Esophagus (tissue), 2 donors: ENCODE measurements at regions not wholly inside any gene's neighbourhood (a gene's known extent, or its start where the extent isn't known, plus 50 kb on each side); places are given as distances from the start of the nearest gene placed in this dataset.

ENCODE experiments used
- H3K27ac ChIP-seq, 2 donors: one replicate each; pipeline ENCODE4 v1.5.1; 2013; ENCODE audit warnings: low read depth in 2 of 2, mild to moderate bottlenecking in 2 of 2, inconsistent platforms in 1 of 2, low read length in 1 of 2, moderate library complexity in 1 of 2
- H3K27me3 ChIP-seq, 2 donors: one replicate each; pipeline ENCODE4 v1.6.1; 2013; ENCODE audit warnings: low read length in 2 of 2, control low read depth in 1 of 2, mild to moderate bottlenecking in 1 of 2; ENCODE audit not compliant: insufficient read depth in 2 of 2, control insufficient read depth in 1 of 2
- H3K36me3 ChIP-seq, 2 donors: one replicate each; pipeline ENCODE4 v1.6.1; 2013; ENCODE audit warnings: low read length in 1 of 2; ENCODE audit not compliant: control insufficient read depth in 2 of 2, insufficient read depth in 2 of 2
- H3K4me1 ChIP-seq, 2 donors: one replicate each; pipeline ENCODE4 v1.6.1; 2013; ENCODE audit warnings: low read length in 1 of 2; ENCODE audit not compliant: control insufficient read depth in 2 of 2, insufficient read depth in 2 of 2
- H3K4me3 ChIP-seq, 2 donors: one replicate each; pipeline ENCODE4 v1.5.1; 2013; ENCODE audit warnings: low read length in 2 of 2, mild to moderate bottlenecking in 2 of 2, low read depth in 1 of 2, moderate library complexity in 1 of 2
- H3K9me3 ChIP-seq, 2 donors: one replicate each; pipeline ENCODE4 v1.6.1; 2013; ENCODE audit warnings: mild to moderate bottlenecking in 2 of 2, low read depth in 1 of 2, low read length in 1 of 2, moderate library complexity in 1 of 2; ENCODE audit not compliant: control insufficient read depth in 2 of 2, insufficient read depth in 1 of 2
- WGBS, 2 donors: extraction: QIAGEN DNeasy Blood & Tissue Kit; methylation state at CpG; one replicate each; pipeline ENCODE4 v1.1.7; 2013; 5-methylcytosine and 5-hydroxymethylcytosine counted together
- donor health status: healthy with polysubstance abuse.
- donor health status: Bipolar disorder and iron deficiency.

- no peak overlapping the region for H3K4me3 ChIP-seq
- no peaks in the 10 kb centered on the region for H3K4me1 ChIP-seq
- 39 to 43% methylated on average over 6 of the region's 6 CpGs for WGBS, 2 donors
- H3K27me3 ChIP-seq, result peaks cover 0 to 4% of the 10 kb centered on the region in 2 donors
- no peaks in the 10 kb centered on the region for H3K36me3 ChIP-seq
- H3K27ac ChIP-seq, result no peak overlapping the region
- H3K9me3 ChIP-seq, result no peaks in the 10 kb centered on the region
Observed at GRCh38 chr22:22171357-22172218, 73.0 kb upstream of the VPREB1 start.

DNA sequence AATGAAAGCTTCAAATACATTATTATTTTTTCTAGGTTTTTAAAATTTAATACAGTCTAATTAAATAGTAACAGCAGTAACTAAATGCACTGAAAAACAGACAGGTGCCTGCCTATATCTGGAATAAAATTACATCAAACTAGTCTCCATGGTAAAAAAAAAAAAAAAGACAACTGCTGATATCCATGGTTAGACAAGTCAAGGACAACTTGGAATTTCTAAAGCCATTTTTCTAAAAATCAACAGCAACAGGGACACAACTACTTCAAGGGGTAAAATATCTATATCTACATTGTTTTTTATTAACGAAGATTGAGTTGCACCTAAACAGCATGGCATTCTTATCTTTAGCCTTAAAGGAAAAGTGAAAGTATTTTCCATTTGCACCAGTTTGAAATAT is 74.7 kb upstream of the VPREB1 start:
- H3K4me3 ChIP-seq, result no peak overlapping the region
- H3K9me3 ChIP-seq, result no peaks in the 10 kb centered on the region
- no peaks in the 10 kb centered on the region for H3K36me3 ChIP-seq
- H3K27ac ChIP-seq, result no peak overlapping the region
- no peaks in the 10 kb centered on the region for H3K4me1 ChIP-seq
- peaks cover 4 to 5% of the 10 kb centered on the region in 2 donors for H3K27me3 ChIP-seq
- WGBS, 2 donors, result 30 to 47% methylated on average over 1 of the region's 1 CpG

GRCh38 chr22:22168941-22169867 is 75.4 kb upstream of the VPREB1 start:
- Histone ChIP-seq H3K4me3 (no peak overlapping the region), H3K9me3 (no peaks in the 10 kb centered on the region), H3K36me3 (no peaks in the 10 kb centered on the region), H3K4me1 (no peaks in the 10 kb centered on the region), H3K27ac (no peak overlapping the region), H3K27me3 (peaks cover 4 to 5% of the 10 kb centered on the region in 2 donors)
- 58 to 65% methylated on average over 9 of the region's 9 CpGs for WGBS, 2 donors

DNA sequence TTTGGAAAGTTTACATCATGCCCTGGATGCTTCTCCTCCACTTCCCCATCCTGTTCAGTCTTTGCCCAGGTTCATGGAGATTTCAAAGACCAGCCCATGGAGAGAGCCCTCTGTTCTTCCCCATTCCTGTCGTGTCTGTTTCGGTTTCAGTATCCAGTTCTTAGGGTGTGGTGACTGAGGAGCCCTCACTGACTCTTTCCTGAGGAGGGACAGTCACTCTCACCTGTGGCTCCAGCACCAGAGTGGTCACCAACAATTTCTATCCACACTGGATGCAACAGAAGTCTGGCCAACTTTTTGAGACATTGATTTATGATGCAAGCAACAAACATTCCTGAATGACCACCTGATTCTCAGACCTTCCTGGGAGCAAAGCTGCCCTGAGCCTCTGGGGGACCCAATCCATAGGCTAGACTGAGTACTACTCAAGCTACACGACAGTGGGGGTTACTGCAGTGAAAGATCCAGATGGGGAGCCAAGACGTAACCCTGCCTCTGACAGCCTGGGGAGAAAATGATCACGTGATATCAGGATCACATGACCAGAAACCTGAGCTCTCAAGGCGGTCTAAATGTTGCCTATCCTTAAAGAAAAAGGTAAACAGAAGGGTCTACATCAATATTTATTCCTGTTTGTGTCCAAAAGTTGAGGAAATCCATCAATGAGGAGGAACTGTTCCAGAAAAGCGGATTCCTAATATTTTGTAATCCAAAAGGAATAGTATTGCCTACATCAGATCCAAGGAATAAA is 76.2 kb upstream of the VPREB1 start:
- Histone ChIP-seq H3K36me3 (no peaks in the 10 kb centered on the region), H3K27ac (no peak overlapping the region), H3K4me1 (no peaks in the 10 kb centered on the region), H3K9me3 (no peaks in the 10 kb centered on the region), H3K4me3 (no peak overlapping the region), H3K27me3 (peaks cover 4 to 5% of the 10 kb centered on the region in 2 donors)
- WGBS, 2 donors, result 30 to 32% methylated on average over 7 of the region's 7 CpGs

- H3K4me3 ChIP-seq, result no peak overlapping the region
- peaks cover 4 to 5% of the 10 kb centered on the region in 2 donors for H3K27me3 ChIP-seq
- 47 to 61% methylated on average over 2 of the region's 2 CpGs for WGBS, 2 donors
- H3K9me3 ChIP-seq, result no peaks in the 10 kb centered on the region
- no peak overlapping the region for H3K27ac ChIP-seq
- H3K36me3 ChIP-seq, result no peaks in the 10 kb centered on the region
- no peaks in the 10 kb centered on the region for H3K4me1 ChIP-seq
Observed at GRCh38 chr22:22167791-22168189, 76.8 kb upstream of the VPREB1 start.

- H3K9me3 ChIP-seq, result no peaks in the 10 kb centered on the region
- no peak overlapping the region for H3K4me3 ChIP-seq
- no peaks in the 10 kb centered on the region for H3K4me1 ChIP-seq
- H3K36me3 ChIP-seq, result no peaks in the 10 kb centered on the region
- H3K27ac ChIP-seq, result no peak overlapping the region
- peaks cover 4 to 5% of the 10 kb centered on the region in 2 donors for H3K27me3 ChIP-seq
- WGBS, 2 donors, result 44 to 52% methylated on average over 5 of the region's 5 CpGs
Observed at GRCh38 chr22:22166941-22167713, 77.5 kb upstream of the VPREB1 start.

DNA sequence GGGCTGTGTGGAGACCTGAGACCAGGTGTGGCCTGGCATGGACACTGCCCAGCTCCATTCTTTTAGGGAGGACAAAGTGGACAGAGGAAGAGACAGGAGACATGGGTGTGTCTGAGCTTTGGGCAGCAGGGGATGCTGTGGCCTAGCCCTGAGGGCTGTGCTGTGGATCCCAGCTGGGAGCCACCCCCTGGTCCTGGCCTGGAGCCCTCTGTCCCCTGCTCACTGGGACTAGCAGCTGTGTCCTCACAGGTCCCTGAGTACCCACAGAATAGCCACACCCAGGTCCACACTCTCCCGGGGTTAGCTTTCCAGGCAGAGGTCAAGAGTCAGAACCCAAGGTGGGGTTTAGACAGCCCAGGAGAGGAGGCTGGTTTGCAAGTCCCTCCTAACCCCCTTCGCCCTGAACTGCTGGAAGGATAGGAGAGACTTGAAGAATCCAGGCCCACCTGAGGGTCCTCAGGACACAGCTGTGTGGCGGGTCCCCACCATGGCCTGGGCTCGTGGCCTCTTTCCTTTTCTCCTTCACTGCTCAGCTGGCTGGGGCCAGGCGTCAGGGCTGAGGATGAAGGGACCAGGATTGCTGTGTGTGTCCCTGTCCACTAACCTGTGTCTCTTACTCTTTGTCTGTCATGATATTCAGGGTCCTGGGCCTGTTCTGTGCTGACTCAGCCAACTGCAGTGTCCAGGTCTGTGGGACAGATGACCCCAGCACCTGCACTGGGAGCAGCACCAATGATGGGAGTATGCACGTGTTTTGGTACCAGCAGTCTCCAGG is 78.5 kb upstream of the VPREB1 start:
- H3K9me3 ChIP-seq, result no peaks in the 10 kb centered on the region
- no peak overlapping the region for H3K4me3 ChIP-seq
- no peaks in the 10 kb centered on the region for H3K4me1 ChIP-seq
- no peaks in the 10 kb centered on the region for H3K36me3 ChIP-seq
- H3K27ac ChIP-seq, result no peak overlapping the region
- peaks cover under 1 to 5% of the 10 kb centered on the region in 2 donors for H3K27me3 ChIP-seq
- 59 to 60% methylated on average over 6 of the region's 6 CpGs for WGBS, 2 donors

DNA sequence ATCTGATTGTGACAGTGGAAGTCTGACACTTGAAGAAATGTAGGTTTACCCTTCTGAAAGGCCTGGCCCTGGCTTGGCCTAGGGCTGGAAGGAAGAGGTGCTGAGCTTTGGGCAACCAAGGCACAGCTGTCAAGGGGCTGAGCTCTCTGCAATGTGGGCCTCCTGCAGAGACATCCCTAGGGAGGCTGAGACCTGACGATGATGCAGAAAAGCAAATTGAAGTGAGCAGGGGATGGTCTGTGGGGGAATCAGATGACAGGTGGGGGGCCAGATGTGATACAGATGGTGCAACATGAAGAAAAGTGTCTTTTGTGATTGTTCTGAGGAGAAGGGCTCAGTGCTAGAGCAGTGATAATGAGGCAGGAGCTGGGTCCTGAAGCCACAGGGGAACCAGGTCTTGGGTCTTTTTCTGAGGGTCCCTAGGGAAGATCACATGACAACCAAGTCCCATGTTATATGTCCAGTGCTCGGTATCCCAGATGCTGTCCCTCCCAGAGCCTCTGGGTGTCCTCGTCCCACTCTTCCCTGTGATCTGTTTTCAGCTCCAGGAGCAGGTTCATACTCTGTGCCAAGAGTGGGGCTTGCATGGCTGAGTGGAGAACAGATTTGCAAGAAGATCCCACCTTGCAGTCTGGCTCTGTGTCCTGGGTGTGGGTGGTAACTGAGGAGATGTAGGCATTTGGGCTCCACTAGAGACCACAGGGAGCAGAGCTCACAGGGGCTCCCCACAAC is 79.9 kb upstream of the VPREB1 start:
- WGBS, 2 donors, result 38 to 41% methylated on average over 3 of the region's 3 CpGs
- Histone ChIP-seq H3K27ac (no peak overlapping the region), H3K9me3 (no peaks in the 10 kb centered on the region), H3K36me3 (no peaks in the 10 kb centered on the region), H3K4me3 (no peak overlapping the region), H3K4me1 (no peaks in the 10 kb centered on the region), H3K27me3 (peaks cover 0 to 5% of the 10 kb centered on the region in 2 donors)
